ENCODE measurements at regions not wholly inside any gene's neighbourhood (a gene's known extent, or its start where the extent isn't known, plus 50 kb on each side); places are given as distances from the start of the nearest gene placed in this dataset.
"Not testable (repeated sequence)": the region's sequence is repeated elsewhere in the genome, so short reads cannot be mapped to it uniquely, and the experiment has no call there.

DNA sequence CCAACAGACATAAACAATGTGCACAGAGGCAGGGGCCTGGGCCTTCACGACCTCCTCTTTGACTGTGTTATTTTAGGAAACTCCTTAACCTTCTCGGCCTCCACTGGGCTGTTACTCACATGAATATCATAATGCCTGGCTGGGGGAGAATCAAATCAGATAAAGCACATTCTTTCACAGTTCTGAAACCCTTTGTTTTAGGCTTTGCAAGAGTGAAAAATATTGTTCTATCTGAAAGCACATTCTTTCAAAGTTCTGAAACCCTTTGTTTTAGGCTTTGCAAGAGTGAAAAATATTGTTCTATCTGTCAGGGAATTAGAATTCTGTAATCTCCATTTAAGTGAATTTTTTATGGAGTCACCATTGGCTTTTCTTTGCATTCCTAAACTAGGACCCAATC lies 50.7 kb upstream of the SYNDIG1 start:
- Histone ChIP-seq H3K9me3 (replicated peaks in 1 of 3) (no peaks in the 10 kb centered on the region), H3K27me3 (no peaks in the 10 kb centered on the region), H3K36me3 (replicated peaks in 1 of 2) (no peaks in the 10 kb centered on the region), H3K27ac (no peak overlapping the region), H3K4me1 (replicated peaks in 1 of 2) (no peaks in the 10 kb centered on the region), H3K4me3 (no peak overlapping the region)
- TF ChIP-seq, protein P1, sequence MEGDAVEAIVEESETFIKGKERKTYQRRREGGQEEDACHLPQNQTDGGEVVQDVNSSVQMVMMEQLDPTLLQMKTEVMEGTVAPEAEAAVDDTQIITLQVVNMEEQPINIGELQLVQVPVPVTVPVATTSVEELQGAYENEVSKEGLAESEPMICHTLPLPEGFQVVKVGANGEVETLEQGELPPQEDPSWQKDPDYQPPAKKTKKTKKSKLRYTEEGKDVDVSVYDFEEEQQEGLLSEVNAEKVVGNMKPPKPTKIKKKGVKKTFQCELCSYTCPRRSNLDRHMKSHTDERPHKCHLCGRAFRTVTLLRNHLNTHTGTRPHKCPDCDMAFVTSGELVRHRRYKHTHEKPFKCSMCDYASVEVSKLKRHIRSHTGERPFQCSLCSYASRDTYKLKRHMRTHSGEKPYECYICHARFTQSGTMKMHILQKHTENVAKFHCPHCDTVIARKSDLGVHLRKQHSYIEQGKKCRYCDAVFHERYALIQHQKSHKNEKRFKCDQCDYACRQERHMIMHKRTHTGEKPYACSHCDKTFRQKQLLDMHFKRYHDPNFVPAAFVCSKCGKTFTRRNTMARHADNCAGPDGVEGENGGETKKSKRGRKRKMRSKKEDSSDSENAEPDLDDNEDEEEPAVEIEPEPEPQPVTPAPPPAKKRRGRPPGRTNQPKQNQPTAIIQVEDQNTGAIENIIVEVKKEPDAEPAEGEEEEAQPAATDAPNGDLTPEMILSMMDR (IDR thresholded peaks at IDR 0.05), result no peak
- TF ChIP-seq POLR2A (IDR thresholded peaks at IDR 0.05), result no peak
- 24 to 36% (median 28%) methylated on average over 2 of the region's 2 CpGs for WGBS, 4 donors
- intact Hi-C loops (cut with DNase I), result no loop called here
- no peak for DNase-seq

DNA sequence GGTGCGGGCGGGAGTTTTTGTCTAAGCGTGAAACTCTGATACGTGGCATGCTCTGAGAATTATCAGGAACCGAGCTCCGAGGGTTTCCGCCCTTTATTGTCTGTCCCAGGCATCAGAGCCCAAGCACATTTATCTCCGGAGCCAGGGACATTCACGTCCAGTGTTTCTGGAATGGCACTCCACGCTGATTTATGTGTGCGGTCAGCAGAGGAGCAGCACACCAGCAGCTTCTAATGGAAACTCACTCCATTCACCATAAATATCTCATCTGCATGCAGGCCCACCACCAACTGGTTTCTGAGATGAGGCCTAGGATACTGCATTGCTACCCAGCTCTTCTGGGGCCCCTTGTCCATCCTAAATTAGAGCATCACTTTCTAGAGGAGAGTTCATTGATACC lies 51.9 kb upstream of the SYNDIG1 start:
- intact Hi-C loops (cut with DNase I), result no loop called here
- no peaks in the 10 kb centered on the region for H3K27me3 ChIP-seq
- no peaks in the 10 kb centered on the region for H3K9me3 ChIP-seq (replicated peaks in 1 of 3)
- no peak overlapping the region for H3K4me3 ChIP-seq
- TF ChIP-seq POLR2A (IDR thresholded peaks at IDR 0.05), result no peak
- TF ChIP-seq, protein P1 (IDR thresholded peaks at IDR 0.05), result no peak
- WGBS, 4 donors, result 66 to 81% (median 71%) methylated on average over 11 of the region's 11 CpGs
- H3K4me1 ChIP-seq (replicated peaks in 1 of 2), result no peaks in the 10 kb centered on the region
- DNase-seq, result no peak
- no peak overlapping the region for H3K27ac ChIP-seq
- H3K36me3 ChIP-seq (replicated peaks in 1 of 2), result no peaks in the 10 kb centered on the region

DNA sequence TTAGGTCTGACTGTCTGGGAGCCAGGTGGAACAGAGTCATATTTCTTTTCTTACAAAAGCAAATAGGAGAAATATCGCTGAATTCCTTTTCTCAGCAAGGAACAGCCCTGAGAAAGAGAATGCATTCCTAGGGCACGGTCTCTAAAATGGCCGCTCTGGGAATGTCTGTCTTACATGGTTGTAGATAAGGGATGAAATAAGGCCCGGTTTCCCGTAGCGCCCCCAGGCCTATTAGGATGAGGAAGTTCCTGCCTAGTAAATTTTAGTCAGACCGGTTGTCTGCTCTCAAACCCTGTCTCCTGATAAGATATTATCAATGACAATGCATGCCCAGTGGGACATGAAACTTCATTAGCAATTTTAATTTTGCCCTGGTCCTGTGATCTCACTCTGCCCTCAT lies 54.0 kb upstream of the SYNDIG1 start:
- H3K9me3 ChIP-seq (replicated peaks in 1 of 3); H3K27me3 ChIP-seq; DNase-seq; H3K4me1 ChIP-seq (replicated peaks in 1 of 2); intact Hi-C loops (cut with DNase I); H3K4me3 ChIP-seq; H3K36me3 ChIP-seq (replicated peaks in 1 of 2); H3K27ac ChIP-seq: not testable (repeated sequence)
- WGBS, 4 donors, result 70 to 84% (median 79%) methylated on average over 7 of the region's 7 CpGs

DNA sequence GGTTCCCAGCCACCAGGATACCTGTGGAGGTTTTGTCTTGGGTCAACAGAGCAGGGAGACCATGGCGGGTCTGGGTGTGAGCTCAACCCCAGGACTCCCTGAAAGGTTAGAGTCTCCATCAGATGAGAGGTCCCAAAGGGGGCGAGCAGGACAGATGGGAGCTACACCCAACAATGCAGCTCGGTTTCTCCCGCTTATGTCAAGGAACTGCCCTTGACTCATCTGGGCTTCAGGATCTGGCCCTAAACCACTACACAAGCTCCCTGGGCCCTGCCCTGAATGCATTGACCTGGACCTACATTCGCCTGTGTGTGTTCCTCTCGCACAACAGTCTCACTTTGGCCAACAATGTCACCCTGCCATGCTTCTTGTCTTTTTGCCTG lies 57.6 kb upstream of the SYNDIG1 start:
- intact Hi-C loops (cut with DNase I), result no loop called here
- H3K4me3 ChIP-seq, result no peak overlapping the region
- H3K4me1 ChIP-seq (replicated peaks in 1 of 2), result no peaks in the 10 kb centered on the region
- 83 to 87% (median 85%) methylated on average over 5 to 6 of the region's 6 CpGs for WGBS, 4 donors
- no peaks in the 10 kb centered on the region for H3K27me3 ChIP-seq
- no peak for DNase-seq
- no peaks in the 10 kb centered on the region for H3K36me3 ChIP-seq (replicated peaks in 1 of 2)
- TF ChIP-seq, protein P1 (IDR thresholded peaks at IDR 0.05), result no peak
- no peak for TF ChIP-seq POLR2A (IDR thresholded peaks at IDR 0.05)
- H3K9me3 ChIP-seq (replicated peaks in 1 of 3), result no peaks in the 10 kb centered on the region
- H3K27ac ChIP-seq, result no peak overlapping the region

DNA sequence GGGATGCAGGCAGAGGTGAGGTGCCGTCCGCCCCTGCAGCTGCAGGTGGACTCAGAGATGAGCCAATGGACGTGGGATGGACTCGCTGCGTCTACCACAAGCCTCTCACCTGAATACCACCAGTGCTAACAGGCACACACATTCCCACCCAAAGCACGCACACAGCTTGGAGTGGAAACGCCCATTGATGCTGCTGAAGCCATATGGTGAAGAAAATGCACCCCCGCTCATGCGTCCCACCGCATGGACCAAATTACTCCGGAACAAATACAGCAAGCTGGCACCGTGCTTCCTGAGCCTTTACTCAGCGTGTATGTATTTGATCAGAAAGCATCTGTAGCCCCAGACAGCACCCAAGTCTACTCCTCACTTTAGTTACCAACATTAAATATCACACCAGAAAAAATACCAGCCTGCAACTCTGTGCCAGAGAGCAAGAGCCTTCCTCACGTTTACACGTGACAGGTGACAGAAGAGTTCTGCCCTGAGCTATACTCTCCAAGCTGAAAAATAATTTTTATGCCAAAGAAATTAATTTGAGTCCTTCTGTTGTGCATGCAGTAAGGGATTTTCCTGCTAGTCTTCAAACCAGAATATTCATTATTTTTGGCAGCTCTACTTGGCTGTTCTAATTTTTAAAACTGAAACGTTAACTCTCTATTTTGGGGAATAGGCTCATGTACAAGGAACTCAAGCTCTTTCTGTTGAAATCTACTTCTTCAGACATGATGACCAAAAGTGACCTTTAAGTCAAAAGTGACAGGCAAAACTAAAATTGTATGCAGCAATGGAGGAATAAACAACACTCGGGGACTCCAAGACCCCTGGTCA lies 58.2 kb upstream of the SYNDIG1 start:
- intact Hi-C loops (cut with DNase I), result no loop called here
- WGBS, 4 donors, result 77 to 83% (median 81%) methylated on average over 17 of the region's 17 CpGs
- no peaks in the 10 kb centered on the region for H3K36me3 ChIP-seq (replicated peaks in 1 of 2)
- H3K27ac ChIP-seq, result no peak overlapping the region
- H3K4me1 ChIP-seq (replicated peaks in 1 of 2), result no peaks in the 10 kb centered on the region
- H3K27me3 ChIP-seq, result no peaks in the 10 kb centered on the region
- TF ChIP-seq, protein P1 (IDR thresholded peaks at IDR 0.05), result no peak
- TF ChIP-seq POLR2A (IDR thresholded peaks at IDR 0.05), result no peak
- DNase-seq, result no peak
- H3K9me3 ChIP-seq (replicated peaks in 1 of 3), result no peaks in the 10 kb centered on the region
- no peak overlapping the region for H3K4me3 ChIP-seq
